H1 (cell line): ENCODE measurements at regions not wholly inside any gene's neighbourhood (a gene's known extent, or its start where the extent isn't known, plus 50 kb on each side); places are given as distances from the start of the nearest gene placed in this dataset.

Experiments
- CTCF ChIA-PET: fragments of 300-600 bp; sonication (Branson Sonifier 250); formaldehyde crosslinking; loops from one replicate; lab custom pipeline; 2021; ENCODE audit not compliant: partially characterized antibody; lab: Charles Lee
- POLR2A ChIA-PET: fragments of 300-600 bp; sonication (Branson Sonifier 250); formaldehyde crosslinking; loops from one replicate; lab custom pipeline; 2021; ENCODE audit warnings: inconsistent platforms; ENCODE audit not compliant: partially characterized antibody; lab: Charles Lee
- DNase-seq, 2 experiments: peaks; one replicate each; pipeline versions ENCODE4 v3.0.0 to v3.0.0-alpha.2; 2010 to 2022; ENCODE audit warnings: low spot score in 2 of 2, low read depth in 1 of 2, mixed read lengths in 1 of 2
- FAIRE-seq: peaks from 2 replicates; lab custom pipeline; 2011; peaks lifted over from hg19 to GRCh38; lab: Jason Lieb, UNC
- H2AFZ ChIP-seq: 2 replicates; pipeline ENCODE4 v1.8.1; 2012; ENCODE audit warnings: low read length, inconsistent platforms
- H2AK5ac ChIP-seq: 2 replicates; pipeline ENCODE4 v1.6.1; 2013; ENCODE audit warnings: low read depth, low read length
- H2BK120ac ChIP-seq: replicated peaks from 2 replicates; pipeline ENCODE3; 2013; ENCODE audit warnings: low read depth, low read length, inconsistent platforms
- H2BK12ac ChIP-seq: 2 replicates; pipeline ENCODE4 v1.6.1; 2013; ENCODE audit warnings: low read depth, low read length
- H2BK15ac ChIP-seq: 2 replicates; pipeline ENCODE4 v1.6.1; 2013; ENCODE audit warnings: low read length
- H2BK20ac ChIP-seq: 2 replicates; pipeline ENCODE4 v1.6.1; 2013; ENCODE audit warnings: low read length
- H2BK5ac ChIP-seq: 2 replicates; pipeline ENCODE4 v1.6.1; 2013; ENCODE audit warnings: low read depth, low read length
- H3K14ac ChIP-seq: 2 replicates; pipeline ENCODE4 v1.6.1; 2013; ENCODE audit warnings: inconsistent platforms; ENCODE audit not compliant: insufficient read length
- H3K18ac ChIP-seq: 2 replicates; pipeline ENCODE4 v1.6.1; 2013; ENCODE audit warnings: low read length; ENCODE audit errors: extremely low read depth
- H3K23ac ChIP-seq: 2 replicates; pipeline ENCODE4 v1.6.1; 2013; ENCODE audit warnings: inconsistent platforms; ENCODE audit not compliant: insufficient read length
- H3K23me2 ChIP-seq: 2 replicates; pipeline ENCODE4 v1.6.1; 2013; ENCODE audit warnings: low read depth, low read length
- H3K27ac ChIP-seq: 2 replicates; pipeline ENCODE4 v1.6.1; 2011; ENCODE audit warnings: low read depth, low read length, inconsistent platforms
- H3K27me3 ChIP-seq, 4 experiments: replicated peaks in 1 of 4; 1 replicate in 1 of 4; 2 replicates in 3 of 4; pipeline versions ENCODE4 v1.6.1 to v1.8.1; 2011 to 2013; ENCODE audit warnings: low read length in 3 of 4, mild to moderate bottlenecking in 3 of 4, inconsistent platforms in 2 of 4, mixed read lengths in 2 of 4, moderate library complexity in 1 of 4; ENCODE audit not compliant: control insufficient read depth in 3 of 4, insufficient read depth in 3 of 4; ENCODE audit errors: extremely low read depth in 1 of 4
- H3K36me3 ChIP-seq, 4 experiments: 2 replicates each; pipeline versions ENCODE4 v1.6.1 to v1.8.1; 2011 to 2013; ENCODE audit warnings: mild to moderate bottlenecking in 4 of 4, low read length in 3 of 4, moderate library complexity in 2 of 4, control low read depth in 1 of 4, inconsistent platforms in 1 of 4; ENCODE audit not compliant: insufficient read depth in 4 of 4, control insufficient read depth in 2 of 4
- H3K4ac ChIP-seq: replicated peaks from 2 replicates; pipeline ENCODE3; 2013; ENCODE audit warnings: low read length, low read depth, mixed read lengths, inconsistent platforms; ENCODE audit not compliant: insufficient read length
- H3K4me1 ChIP-seq, 4 experiments: replicated peaks in 1 of 4; 1 replicate in 1 of 4; 2 replicates in 3 of 4; pipeline versions ENCODE4 v1.6.1 to v1.8.1; 2011 to 2013; ENCODE audit warnings: low read length in 3 of 4, inconsistent platforms in 2 of 4, mixed read lengths in 1 of 4; ENCODE audit not compliant: insufficient read depth in 4 of 4, control insufficient read depth in 3 of 4
- H3K4me2 ChIP-seq, 2 experiments: 2 replicates each; pipeline versions ENCODE4 v1.6.1 to v1.8.1; 2011 to 2013; ENCODE audit warnings: low read depth in 2 of 2, low read length in 2 of 2, control low read depth in 1 of 2, inconsistent platforms in 1 of 2, mild to moderate bottlenecking in 1 of 2; ENCODE audit not compliant: insufficient read depth in 1 of 2
- H3K4me3 ChIP-seq, 4 experiments: fragments of 200-600, 300-600 bp in 1 of 4; sonication (generic), shearing (Covaris generic), sonication (Bioruptor Twin) in 1 of 4; 2 replicates each; pipeline versions ENCODE4 v1.5.1 to v1.8.1; 2011 to 2016; ENCODE audit warnings: low read length in 4 of 4, low read depth in 3 of 4, control low read depth in 2 of 4, inconsistent platforms in 2 of 4, mild to moderate bottlenecking in 2 of 4, mixed read lengths in 1 of 4, moderate library complexity in 1 of 4; ENCODE audit not compliant: insufficient read depth in 2 of 4; ENCODE audit errors: extremely low read depth in 1 of 4
- H3K56ac ChIP-seq: replicated peaks from 2 replicates; pipeline ENCODE3; 2013; ENCODE audit warnings: low read depth, mild to moderate bottlenecking, mixed read lengths, low read length, inconsistent platforms; ENCODE audit not compliant: insufficient read length
- H3K79me1 ChIP-seq: 2 replicates; pipeline ENCODE4 v1.6.1; 2013; ENCODE audit warnings: low read depth, low read length, control low read depth
- H3K79me2 ChIP-seq, 2 experiments: 2 replicates each; pipeline versions ENCODE4 v1.6.1 to v1.8.1; 2012 to 2013; ENCODE audit warnings: low read length in 2 of 2, mild to moderate bottlenecking in 2 of 2, inconsistent platforms in 1 of 2; ENCODE audit not compliant: insufficient read depth in 2 of 2, control insufficient read depth in 1 of 2
- H3K9ac ChIP-seq, 4 experiments: replicated peaks in 1 of 4; 1 replicate in 1 of 4; 2 replicates in 3 of 4; pipeline versions ENCODE4 v1.6.1 to v1.8.1; 2011 to 2013; ENCODE audit warnings: low read depth in 3 of 4, low read length in 3 of 4, control low read depth in 2 of 4, mild to moderate bottlenecking in 2 of 4, moderate library complexity in 2 of 4, inconsistent platforms in 1 of 4; ENCODE audit errors: extremely low read depth in 1 of 4
- H3K9me3 ChIP-seq, 2 experiments: 2 replicates each; pipeline versions ENCODE4 v1.6.1 to v1.8.1; 2012 to 2013; ENCODE audit warnings: mild to moderate bottlenecking in 2 of 2, moderate library complexity in 2 of 2, control low read depth in 1 of 2, inconsistent platforms in 1 of 2, low read depth in 1 of 2, low read length in 1 of 2, mixed read lengths in 1 of 2; ENCODE audit not compliant: insufficient read depth in 2 of 2
- H4K20me1 ChIP-seq, 2 experiments: replicated peaks in 1 of 2; 2 replicates each; pipeline versions ENCODE3 to v1.8.1; 2011 to 2013; ENCODE audit warnings: inconsistent platforms in 2 of 2, low read length in 2 of 2, mild to moderate bottlenecking in 1 of 2; ENCODE audit not compliant: insufficient read depth in 2 of 2, control insufficient read depth in 1 of 2
- H4K5ac ChIP-seq: 2 replicates; pipeline ENCODE4 v1.6.1; 2013; ENCODE audit warnings: low read length, low read depth, mixed read lengths, inconsistent platforms; ENCODE audit not compliant: insufficient read length
- H4K8ac ChIP-seq: 2 replicates; pipeline ENCODE4 v1.8.0; 2013; ENCODE audit warnings: mild to moderate bottlenecking, moderate library complexity, low read length, inconsistent platforms; ENCODE audit not compliant: insufficient read depth; ENCODE audit errors: extremely low read depth
- H4K91ac ChIP-seq: replicated peaks from 2 replicates; pipeline ENCODE3; 2013; ENCODE audit warnings: low read length, mixed read lengths, inconsistent platforms; ENCODE audit not compliant: insufficient read length
- ATF2 ChIP-seq: IDR thresholded peaks from 2 replicates; pipeline ENCODE4 v1.6.1; 2012; ENCODE audit warnings: low read length, inconsistent platforms
- BCL11A ChIP-seq, 2 experiments: IDR thresholded peaks; one replicate each; pipeline ENCODE4 v1.6.1; 2011; ENCODE audit warnings: low read depth in 2 of 2, low read length in 2 of 2, mild to moderate bottlenecking in 2 of 2
- CBX5 ChIP-seq: fragments of 300-800, 300-1000 bp; sonication (generic); IDR thresholded peaks from 2 replicates; pipeline ENCODE4 v1.7.1; 2016; ENCODE audit warnings: antibody characterized with exemption, low read length, low read depth
- EGR1 ChIP-seq: IDR thresholded peaks from 2 replicates; pipeline ENCODE4 v1.6.1; 2011; ENCODE audit warnings: low read depth, low read length, borderline replicate concordance
- FOSL1 ChIP-seq: IDR thresholded peaks from 2 replicates; pipeline ENCODE4 v1.6.1; 2011; ENCODE audit warnings: mild to moderate bottlenecking, low read depth, low read length, moderate library complexity; ENCODE audit not compliant: insufficient read depth
- GABPA ChIP-seq: IDR thresholded peaks from 2 replicates; pipeline ENCODE4 v1.6.1; 2011; ENCODE audit warnings: mild to moderate bottlenecking, low read length, moderate library complexity, borderline replicate concordance; ENCODE audit not compliant: insufficient read depth
- NANOG ChIP-seq: IDR thresholded peaks from 2 replicates; pipeline ENCODE4 v1.6.1; 2011; ENCODE audit warnings: low read length, low read depth, mild to moderate bottlenecking, inconsistent platforms; ENCODE audit not compliant: insufficient read depth, poor library complexity, severe bottlenecking
- NRF1 ChIP-seq: IDR thresholded peaks from 2 replicates; pipeline ENCODE4 v1.6.1; 2011; ENCODE audit warnings: mild to moderate bottlenecking, low read depth, low read length, improper control_type of control experiment
- SIRT6 ChIP-seq: IDR thresholded peaks from one replicate; pipeline ENCODE4 v1.7.1; 2012; ENCODE audit warnings: low read length, inconsistent platforms
- SUZ12 ChIP-seq: fragments of 200-600 bp; sonication (generic); IDR thresholded peaks from 2 replicates; pipeline ENCODE4 v1.6.1; 2012; ENCODE audit warnings: mild to moderate bottlenecking, inconsistent platforms, low read length, moderate library complexity, mixed read lengths
- TAF1 ChIP-seq: IDR thresholded peaks from 2 replicates; pipeline ENCODE4 v1.6.1; 2011; ENCODE audit warnings: mild to moderate bottlenecking, low read depth, low read length
- TCF12 ChIP-seq: IDR thresholded peaks from 2 replicates; pipeline ENCODE4 v1.6.1; 2011; ENCODE audit warnings: low read depth, mild to moderate bottlenecking, low read length
- TEAD4 ChIP-seq: IDR thresholded peaks from 2 replicates; pipeline ENCODE4 v1.6.1; 2012; ENCODE audit warnings: low read depth, low read length, inconsistent platforms, mixed read lengths
- WGBS, 2 experiments: shearing (Covaris generic) in 1 of 2; methylation state at CpG; one replicate each; pipeline versions ENCODE4 v1.1.6 to v1.1.7; 2013 to 2015; ENCODE audit warnings: low lambda C conversion rate in 2 of 2, mixed read lengths in 2 of 2, inconsistent platforms in 1 of 2, low coverage in 1 of 2, missing lambda C conversion rate in 1 of 2; ENCODE audit not compliant: insufficient replicate concordance in 2 of 2, insufficient coverage in 1 of 2, insufficient read length in 1 of 2; ENCODE audit errors: extremely low coverage in 1 of 2, missing lambda C conversion rate in 1 of 2; 5-methylcytosine and 5-hydroxymethylcytosine counted together

GRCh38 chr2:66957198-66957597 lies 439.9 kb upstream of the ETAA1 start:
- Histone ChIP-seq H4K20me1 (no peaks in the 10 kb centered on the region), H2BK15ac (no peak overlapping the region), H2AK5ac (no peak overlapping the region), H3K79me2 (no peaks in the 10 kb centered on the region), H3K4me3 (no peak overlapping the region), H2BK12ac (no peak overlapping the region)
- TF ChIP-seq BCL11A (IDR thresholded peaks at IDR 0.05; ENCODE audit: low read depth in 2 of 2, low read length in 2 of 2) (no peak), NRF1 (no peak), TAF1 (no peak), SIRT6 (no peak), TCF12 (no peak), FOSL1 (no peak), SUZ12 (no peak), CBX5 (no peak), GABPA (no peak), EGR1 (no peak), ATF2 (no peak), NANOG (no peak), TEAD4 (no peak)
- TF ChIP-seq, all 59 proteins: peak for 0
- POLR2A ChIA-PET: no interaction called here
- no peak overlapping the region for H3K4me2 ChIP-seq
- H4K91ac ChIP-seq: no peak overlapping the region
- H3K79me1 ChIP-seq: no peaks in the 10 kb centered on the region
- no peak overlapping the region for H3K14ac ChIP-seq
- H3K18ac ChIP-seq: no peak overlapping the region
- H2BK5ac ChIP-seq: no peak overlapping the region
- FAIRE-seq: no peak
- no peak overlapping the region for H3K9ac ChIP-seq
- H4K5ac ChIP-seq: no peak overlapping the region
- no peak overlapping the region for H2BK120ac ChIP-seq
- no peak overlapping the region for H3K4ac ChIP-seq
- no peaks in the 10 kb centered on the region for H3K27me3 ChIP-seq
- no peak overlapping the region for H3K23ac ChIP-seq
- CTCF ChIA-PET: interaction anchor here (1.6 kb wide), 1 partner anchor 12 kb away, joined by 3 read pairs; no protein-coding TSS in a partner anchor
- H3K56ac ChIP-seq: no peak overlapping the region
- no peaks in the 10 kb centered on the region for H3K36me3 ChIP-seq
- no peaks in the 10 kb centered on the region for H3K23me2 ChIP-seq
- no peak overlapping the region for H4K8ac ChIP-seq
- no peak overlapping the region for H3K27ac ChIP-seq
- no peak overlapping the region for H2BK20ac ChIP-seq
- 91% methylated on average over 3 of the region's 3 CpGs; no CpG with 5 or more reads in 1 of the 2 experiments for WGBS, 2 experiments
- H3K4me1 ChIP-seq: no peaks in the 10 kb centered on the region
- no peaks in the 10 kb centered on the region for H3K9me3 ChIP-seq
- no peak overlapping the region for H2AFZ ChIP-seq
- no peak for DNase-seq
